GM19099 (cell line): ENCODE measurements at regions not wholly inside any gene's neighbourhood (a gene's known extent, or its start where the extent isn't known, plus 50 kb on each side); places are given as distances from the start of the nearest gene placed in this dataset.

Source experiments
- POLR2A ChIP-seq: IDR thresholded peaks from 3 replicates; pipeline ENCODE4 v1.6.1; 2011; ENCODE audit warnings: low read depth; ENCODE audit not compliant: insufficient read length; ENCODE audit errors: extremely low read depth

GRCh38 chr6:11930240-11930639, 81.9 kb upstream of the HIVEP1 start:
- TF ChIP-seq POLR2A: no peak

- TF ChIP-seq POLR2A: no peak
These were observed 82.8 kb upstream of the HIVEP1 start for GRCh38 chr6:11929241-11929835.

GRCh38 chr6:11926594-11927407, 85.3 kb upstream of the HIVEP1 start:
- no peak for TF ChIP-seq POLR2A

- no peak for TF ChIP-seq POLR2A
These were observed 86.3 kb upstream of the HIVEP1 start for GRCh38 chr6:11925805-11926204.

- TF ChIP-seq POLR2A: no peak
These were observed 88.5 kb upstream of the HIVEP1 start for GRCh38 chr6:11923621-11924020.

GRCh38 chr6:11922901-11923300, 89.2 kb upstream of the HIVEP1 start:
- TF ChIP-seq POLR2A: no peak

- TF ChIP-seq POLR2A: no peak
These were observed 90.4 kb upstream of the HIVEP1 start for GRCh38 chr6:11921751-11922150.

GRCh38 chr6:11921017-11921438, 91.1 kb upstream of the HIVEP1 start:
- no peak for TF ChIP-seq POLR2A

- TF ChIP-seq POLR2A: no peak
These were observed 91.5 kb upstream of the HIVEP1 start for GRCh38 chr6:11920566-11920965.

GRCh38 chr6:11919771-11920440, 92.2 kb upstream of the HIVEP1 start:
- no peak for TF ChIP-seq POLR2A

GRCh38 chr6:11918739-11919605, 93.1 kb upstream of the HIVEP1 start:
- no peak for TF ChIP-seq POLR2A

- TF ChIP-seq POLR2A: no peak
These were observed 94.0 kb upstream of the HIVEP1 start for GRCh38 chr6:11917951-11918738.

GRCh38 chr6:11912420-11912819, 99.7 kb upstream of the HIVEP1 start:
- TF ChIP-seq POLR2A: no peak

GRCh38 chr6:11911538-11911937, 100.6 kb upstream of the HIVEP1 start:
- no peak for TF ChIP-seq POLR2A
